H1 (cell line): ENCODE measurements at regions not wholly inside any gene's neighbourhood (a gene's known extent, or its start where the extent isn't known, plus 50 kb on each side); places are given as distances from the start of the nearest gene placed in this dataset.

Experiments
- CBX8 ChIP-seq: fragments of 300-800, 300-1000 bp; sonication (generic); IDR thresholded peaks from 2 replicates; pipeline ENCODE4 v1.7.1; 2016; ENCODE audit warnings: low read depth, low read length, borderline replicate concordance
- CHD2 ChIP-seq: IDR thresholded peaks from 2 replicates; pipeline ENCODE4 v1.6.1; 2012; ENCODE audit warnings: low read length, improper control_type of control experiment
- GTF2F1 ChIP-seq: IDR thresholded peaks from 2 replicates; pipeline ENCODE4 v1.6.1; 2012; ENCODE audit warnings: low read depth, low read length, improper control_type of control experiment, borderline replicate concordance
- SIX5 ChIP-seq: IDR thresholded peaks from 2 replicates; pipeline ENCODE4 v1.6.1; 2011; ENCODE audit warnings: mild to moderate bottlenecking, low read depth, low read length
- SUZ12 ChIP-seq: fragments of 200-600 bp; sonication (generic); IDR thresholded peaks from 2 replicates; pipeline ENCODE4 v1.6.1; 2012; ENCODE audit warnings: mild to moderate bottlenecking, inconsistent platforms, low read length, moderate library complexity, mixed read lengths
- TEAD4 ChIP-seq: IDR thresholded peaks from 2 replicates; pipeline ENCODE4 v1.6.1; 2012; ENCODE audit warnings: low read depth, low read length, inconsistent platforms, mixed read lengths

GRCh38 chr2:41949091-41949882 is 98.5 kb upstream of the PKDCC start (continued):
- TF ChIP-seq CHD2 (no peak), CBX8 (no peak), TEAD4 (no peak), GTF2F1 (no peak), SUZ12 (no peak), SIX5 (no peak)
